ENCODE measurements at regions not wholly inside any gene's neighbourhood (a gene's known extent, or its start where the extent isn't known, plus 50 kb on each side); places are given as distances from the start of the nearest gene placed in this dataset. TPM values are rescaled to one million over a fixed set of nuclear protein-coding genes. Genes with fewer than 3 reads are reported as not detected.

GRCh38 chr6:159331451-159331850, 162.3 kb downstream of the FNDC1 start:
- H3K27ac ChIP-seq = no peak overlapping the region
- no peak for DNase-seq (ENCODE audit: low spot score in 2 of 2)
- no peaks in the 10 kb centered on the region for H3K27me3 ChIP-seq
- no peaks in the 10 kb centered on the region for H3K4me1 ChIP-seq
- TF ChIP-seq, protein P1, sequence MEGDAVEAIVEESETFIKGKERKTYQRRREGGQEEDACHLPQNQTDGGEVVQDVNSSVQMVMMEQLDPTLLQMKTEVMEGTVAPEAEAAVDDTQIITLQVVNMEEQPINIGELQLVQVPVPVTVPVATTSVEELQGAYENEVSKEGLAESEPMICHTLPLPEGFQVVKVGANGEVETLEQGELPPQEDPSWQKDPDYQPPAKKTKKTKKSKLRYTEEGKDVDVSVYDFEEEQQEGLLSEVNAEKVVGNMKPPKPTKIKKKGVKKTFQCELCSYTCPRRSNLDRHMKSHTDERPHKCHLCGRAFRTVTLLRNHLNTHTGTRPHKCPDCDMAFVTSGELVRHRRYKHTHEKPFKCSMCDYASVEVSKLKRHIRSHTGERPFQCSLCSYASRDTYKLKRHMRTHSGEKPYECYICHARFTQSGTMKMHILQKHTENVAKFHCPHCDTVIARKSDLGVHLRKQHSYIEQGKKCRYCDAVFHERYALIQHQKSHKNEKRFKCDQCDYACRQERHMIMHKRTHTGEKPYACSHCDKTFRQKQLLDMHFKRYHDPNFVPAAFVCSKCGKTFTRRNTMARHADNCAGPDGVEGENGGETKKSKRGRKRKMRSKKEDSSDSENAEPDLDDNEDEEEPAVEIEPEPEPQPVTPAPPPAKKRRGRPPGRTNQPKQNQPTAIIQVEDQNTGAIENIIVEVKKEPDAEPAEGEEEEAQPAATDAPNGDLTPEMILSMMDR (IDR thresholded peaks at IDR 0.05) = no peak
- no peak for TF ChIP-seq POLR2A (IDR thresholded peaks at IDR 0.05)
- TF ChIP-seq EP300 (IDR thresholded peaks at IDR 0.05) = no peak
- no peaks in the 10 kb centered on the region for H3K36me3 ChIP-seq
- H3K4me3 ChIP-seq = no peak overlapping the region
- peaks cover 0 to 21% (median 7%) of the 10 kb centered on the region in 4 donors for H3K9me3 ChIP-seq
- WGBS, 2 donors = 96 to 97% methylated on average over 2 of the region's 2 CpGs

DNA sequence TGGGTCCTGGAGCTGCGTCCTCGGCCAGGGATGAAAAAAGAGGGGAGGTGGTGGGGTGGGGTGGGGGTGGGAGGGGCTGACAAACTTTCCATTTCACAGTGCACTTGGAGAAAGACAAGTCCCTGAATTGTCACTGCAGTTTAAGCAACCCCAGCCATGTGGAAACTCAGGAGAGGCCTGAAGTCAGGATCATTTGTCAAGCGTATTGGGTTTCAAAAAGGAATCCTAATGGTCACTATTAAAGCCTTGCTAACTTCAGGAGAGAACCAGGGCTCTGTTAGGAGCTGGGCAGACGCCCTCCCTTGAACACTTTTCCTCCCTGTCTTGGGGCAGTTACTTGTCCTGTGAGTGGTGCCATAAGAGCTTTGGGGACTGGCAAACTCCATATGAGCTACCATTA, 159.9 kb downstream of the FNDC1 start:
- Histone ChIP-seq H3K27ac (no peak overlapping the region), H3K4me3 (no peak overlapping the region), H3K9me3 (peaks cover 0 to 14% (median 5%) of the 10 kb centered on the region in 4 donors), H3K27me3 (no peaks in the 10 kb centered on the region), H3K4me1 (no peaks in the 10 kb centered on the region), H3K36me3 (no peaks in the 10 kb centered on the region)
- DNase-seq (ENCODE audit: low spot score in 2 of 2) = no peak
- WGBS, 2 donors = 49 to 63% methylated on average over 4 of the region's 4 CpGs
- no peak for TF ChIP-seq EP300 (IDR thresholded peaks at IDR 0.05)
- TF ChIP-seq, protein P1 (IDR thresholded peaks at IDR 0.05) = no peak
- TF ChIP-seq POLR2A (IDR thresholded peaks at IDR 0.05) = no peak

DNA sequence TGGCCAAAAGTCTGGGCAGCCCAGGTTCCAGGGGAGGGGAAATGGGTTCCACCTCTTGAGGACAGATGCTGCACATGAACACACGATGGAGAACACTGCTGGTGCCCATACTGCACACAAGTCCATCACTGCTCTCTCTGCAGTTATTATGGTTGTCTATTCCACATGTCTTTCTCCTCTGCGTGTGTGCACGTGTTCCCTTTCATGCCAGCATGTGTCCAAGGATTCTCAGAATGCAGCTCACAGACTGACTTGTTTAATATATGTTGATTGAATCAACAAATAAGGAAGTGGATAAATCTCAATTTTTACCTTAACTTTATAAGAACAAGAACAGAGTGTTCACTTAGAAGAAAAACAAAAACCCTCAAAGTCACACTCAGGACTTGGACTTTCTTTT, 158.9 kb downstream of the FNDC1 start:
- WGBS, 2 donors = 86 to 93% methylated on average over 3 of the region's 3 CpGs

DNA sequence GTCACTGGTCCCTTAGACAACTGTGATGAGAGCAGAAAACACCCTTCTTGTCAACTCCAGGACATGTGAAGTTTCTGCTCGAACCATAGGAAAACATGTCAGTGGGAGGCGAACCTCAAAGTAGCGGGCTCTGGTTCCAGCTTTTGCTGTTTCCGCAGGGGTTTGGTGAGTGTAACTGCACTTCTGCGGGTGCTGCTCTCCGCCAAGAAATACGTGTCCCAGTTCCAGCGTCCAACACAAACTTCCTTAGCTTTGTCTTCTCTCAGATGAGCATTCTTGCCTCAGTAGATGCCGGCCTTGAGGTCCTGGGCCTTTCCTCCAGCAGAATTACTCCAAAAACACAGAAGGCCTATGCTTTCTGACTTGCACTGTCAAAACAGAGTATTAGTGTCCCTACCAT, 156.3 kb downstream of the FNDC1 start:
- Histone ChIP-seq H3K4me3 (no peak overlapping the region), H3K27ac (no peak overlapping the region), H3K4me1 (no peaks in the 10 kb centered on the region), H3K36me3 (no peaks in the 10 kb centered on the region), H3K9me3 (no peaks in the 10 kb centered on the region), H3K27me3 (no peaks in the 10 kb centered on the region)
- no peak for DNase-seq (ENCODE audit: low spot score in 2 of 2)
- WGBS, 2 donors = 70 to 85% methylated on average over 7 to 9 of the region's 9 CpGs
- TF ChIP-seq, protein P1 (IDR thresholded peaks at IDR 0.05) = no peak
- TF ChIP-seq EP300 (IDR thresholded peaks at IDR 0.05) (no peak), POLR2A (IDR thresholded peaks at IDR 0.05) (no peak)

More for the DNA sequence above, 158.9 kb downstream of the FNDC1 start:
- Histone ChIP-seq H3K27ac (no peak overlapping the region), H3K4me1 (no peaks in the 10 kb centered on the region), H3K4me3 (no peak overlapping the region), H3K27me3 (no peaks in the 10 kb centered on the region), H3K36me3 (no peaks in the 10 kb centered on the region), H3K9me3 (peaks cover 0 to 3% (median under 1%) of the 10 kb centered on the region in 4 donors)
- no peak for DNase-seq (ENCODE audit: low spot score in 2 of 2)
- TF ChIP-seq EP300 (IDR thresholded peaks at IDR 0.05) (no peak), POLR2A (IDR thresholded peaks at IDR 0.05) (no peak)
- TF ChIP-seq, protein P1 (IDR thresholded peaks at IDR 0.05) = no peak

DNA sequence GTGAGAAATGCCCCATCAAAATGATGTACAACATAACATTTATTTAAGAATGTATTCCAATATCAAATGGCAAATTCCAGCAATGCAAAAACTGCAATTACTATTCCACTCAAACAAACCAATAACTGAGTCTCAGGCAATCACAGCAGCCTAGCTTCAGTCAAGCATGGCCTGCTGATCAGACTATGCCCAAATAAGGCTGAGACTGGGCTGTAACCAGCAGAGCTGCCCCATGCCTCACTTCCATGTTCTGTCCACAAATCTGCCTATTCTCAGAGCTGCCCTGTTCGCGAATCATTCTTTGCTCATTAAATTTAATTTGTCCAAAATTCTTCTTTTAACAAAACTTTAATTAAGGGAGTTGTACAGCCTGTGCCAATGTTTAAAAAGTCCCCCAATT, 155.4 kb downstream of the FNDC1 start:
- DNase-seq (ENCODE audit: low spot score in 2 of 2) = no peak
- no peaks in the 10 kb centered on the region for H3K36me3 ChIP-seq
- no peak for TF ChIP-seq POLR2A (IDR thresholded peaks at IDR 0.05)
- TF ChIP-seq, protein P1 (IDR thresholded peaks at IDR 0.05) = no peak
- TF ChIP-seq EP300 (IDR thresholded peaks at IDR 0.05) = no peak
- H3K9me3 ChIP-seq = no peaks in the 10 kb centered on the region
- no peak overlapping the region for H3K27ac ChIP-seq
- no peaks in the 10 kb centered on the region for H3K4me1 ChIP-seq
- H3K27me3 ChIP-seq = no peaks in the 10 kb centered on the region
- no peak overlapping the region for H3K4me3 ChIP-seq
- 91 to 93% methylated on average over 2 of the region's 2 CpGs for WGBS, 2 donors

Small RNAs in the stretch of these regions (small RNA-seq; reads per million reads assigned to genes)
- gene AL078604.3 = not detected

All from tibial nerve (tissue), 4 donors.